ENCODE measurements at regions not wholly inside any gene's neighbourhood (a gene's known extent, or its start where the extent isn't known, plus 50 kb on each side); places are given as distances from the start of the nearest gene placed in this dataset.

GRCh38 chr4:30924495-30924894 is 204.3 kb downstream of the PCDH7 start:
- no peak overlapping the region for H3K4me3 ChIP-seq (ENCODE audit: low read depth, low read length)
- ChIA-PET POLR2A (no interaction called here), CTCF (no interaction called here)
- no peak for TF ChIP-seq CTCF (IDR thresholded peaks at IDR 0.05; ENCODE audit: insufficient read depth, low read length, missing control alignments)
- no peak for DNase-seq (ENCODE audit: low read depth, low spot score)

GRCh38 chr4:30929649-30930048 is 209.5 kb downstream of the PCDH7 start:
- no peak for TF ChIP-seq CTCF (IDR thresholded peaks at IDR 0.05; ENCODE audit: insufficient read depth, low read length, missing control alignments)
- DNase-seq (ENCODE audit: low read depth, low spot score), result no peak
- CTCF ChIA-PET, result no interaction called here
- no peak overlapping the region for H3K4me3 ChIP-seq (ENCODE audit: low read depth, low read length)
- POLR2A ChIA-PET, result no interaction called here

GRCh38 chr4:30930276-30930675 is 210.1 kb downstream of the PCDH7 start:
- CTCF ChIA-PET, result no interaction called here
- no peak for DNase-seq (ENCODE audit: low read depth, low spot score)
- POLR2A ChIA-PET, result no interaction called here
- TF ChIP-seq CTCF (IDR thresholded peaks at IDR 0.05; ENCODE audit: insufficient read depth, low read length, missing control alignments), result no peak
- no peak overlapping the region for H3K4me3 ChIP-seq (ENCODE audit: low read depth, low read length)

- DNase-seq (ENCODE audit: low read depth, low spot score), result no peak
- no peak for TF ChIP-seq CTCF (IDR thresholded peaks at IDR 0.05; ENCODE audit: insufficient read depth, low read length, missing control alignments)
- CTCF ChIA-PET, result no interaction called here
- H3K4me3 ChIP-seq (ENCODE audit: low read depth, low read length), result no peak overlapping the region
- POLR2A ChIA-PET, result no interaction called here
Measured at GRCh38 chr4:30932581-30932980, 212.4 kb downstream of the PCDH7 start.

- DNase-seq (ENCODE audit: low read depth, low spot score), result no peak
- ChIA-PET POLR2A (no interaction called here), CTCF (no interaction called here)
- H3K4me3 ChIP-seq (ENCODE audit: low read depth, low read length), result no peak overlapping the region
- no peak for TF ChIP-seq CTCF (IDR thresholded peaks at IDR 0.05; ENCODE audit: insufficient read depth, low read length, missing control alignments)
Measured at GRCh38 chr4:30939069-30939468, 218.9 kb downstream of the PCDH7 start.

GRCh38 chr4:30939684-30940083 is 219.5 kb downstream of the PCDH7 start:
- TF ChIP-seq CTCF (IDR thresholded peaks at IDR 0.05; ENCODE audit: insufficient read depth, low read length, missing control alignments), result no peak
- ChIA-PET CTCF (no interaction called here), POLR2A (no interaction called here)
- DNase-seq (ENCODE audit: low read depth, low spot score), result no peak
- H3K4me3 ChIP-seq (ENCODE audit: low read depth, low read length), result no peak overlapping the region
